Amniotic stem cell (primary cell): ENCODE measurements at regions not wholly inside any gene's neighbourhood (a gene's known extent, or its start where the extent isn't known, plus 50 kb on each side); places are given as distances from the start of the nearest gene placed in this dataset.

ENCODE experiments used
- DNase-seq: peaks from one replicate; lab custom pipeline; 2025; lab: John Stamatoyannopoulos, UW

- no peak for DNase-seq
Measured at GRCh38 chr12:41762691-41763090, 382.0 kb downstream of the GXYLT1 start.

- DNase-seq: no peak
Measured at GRCh38 chr12:41745593-41745992, 399.1 kb downstream of the GXYLT1 start.

- DNase-seq: no peak
Measured at GRCh38 chr12:41743835-41744234, 400.8 kb downstream of the GXYLT1 start.

- DNase-seq: no peak
Measured at GRCh38 chr12:41739066-41739465, 405.6 kb downstream of the GXYLT1 start.

GRCh38 chr12:41737423-41737822, 407.3 kb downstream of the GXYLT1 start:
- DNase-seq: no peak

- DNase-seq: no peak
Measured at GRCh38 chr12:41736436-41736835, 408.2 kb downstream of the GXYLT1 start.

GRCh38 chr12:41731691-41732090, 413.0 kb downstream of the GXYLT1 start:
- DNase-seq: no peak

GRCh38 chr12:41731061-41731460, 413.6 kb downstream of the GXYLT1 start:
- no peak for DNase-seq

GRCh38 chr12:41724216-41724615, 420.5 kb downstream of the GXYLT1 start:
- no peak for DNase-seq

- DNase-seq: no peak
Measured at GRCh38 chr12:41719214-41719613, 425.5 kb downstream of the GXYLT1 start.

- no peak for DNase-seq
Measured at GRCh38 chr12:41715256-41715655, 429.4 kb downstream of the GXYLT1 start.

GRCh38 chr12:41709463-41710285, 435.0 kb downstream of the GXYLT1 start:
- no peak for DNase-seq

- no peak for DNase-seq
Measured at GRCh38 chr12:41709012-41709411, 435.7 kb downstream of the GXYLT1 start.

GRCh38 chr12:41706376-41706775, 438.3 kb downstream of the GXYLT1 start:
- no peak for DNase-seq

GRCh38 chr12:41701943-41702601, 442.6 kb downstream of the GXYLT1 start:
- no peak for DNase-seq

- DNase-seq: no peak
Measured at GRCh38 chr12:41700940-41701339, 443.7 kb downstream of the GXYLT1 start.

GRCh38 chr12:41699658-41700057, 445.0 kb downstream of the GXYLT1 start:
- DNase-seq: no peak

GRCh38 chr12:41697161-41697560, 447.5 kb downstream of the GXYLT1 start:
- no peak for DNase-seq

GRCh38 chr12:41684997-41685396, 459.7 kb downstream of the GXYLT1 start:
- DNase-seq: no peak

GRCh38 chr12:41683513-41684240, 461.0 kb downstream of the GXYLT1 start:
- DNase-seq: no peak

- DNase-seq: no peak
Measured at GRCh38 chr12:41683023-41683422, 461.7 kb downstream of the GXYLT1 start.

GRCh38 chr12:41681898-41682297, 462.8 kb downstream of the GXYLT1 start:
- DNase-seq: no peak

- DNase-seq: no peak
Measured at GRCh38 chr12:41680155-41680554, 464.5 kb downstream of the GXYLT1 start.
